Fibroblast of skin of right biceps (primary cell): ENCODE measurements at regions not wholly inside any gene's neighbourhood (a gene's known extent, or its start where the extent isn't known, plus 50 kb on each side); places are given as distances from the start of the nearest gene placed in this dataset.
"Not testable (repeated sequence)": the region's sequence is repeated elsewhere in the genome, so short reads cannot be mapped to it uniquely, and the experiment has no call there.

Source experiments
- DNase-seq: peaks from one replicate; pipeline ENCODE4 v3.0.0-alpha.2; 2013

- DNase-seq, result not testable (repeated sequence)
Measured at GRCh38 chr13:109934520-109934919, 148.1 kb upstream of the IRS2 start.

GRCh38 chr13:109933476-109933875 is 147.1 kb upstream of the IRS2 start:
- no peak for DNase-seq

- no peak for DNase-seq
Measured at GRCh38 chr13:109924376-109924775, 138.0 kb upstream of the IRS2 start.

GRCh38 chr13:109922518-109922917 is 136.1 kb upstream of the IRS2 start:
- DNase-seq, result peak; percentile 52

- DNase-seq, result peak; percentile 81
Measured at GRCh38 chr13:109919715-109920375, 133.5 kb upstream of the IRS2 start.

GRCh38 chr13:109918179-109918711 is 131.9 kb upstream of the IRS2 start:
- peak; percentile 88 for DNase-seq

GRCh38 chr13:109917422-109917821 is 131.0 kb upstream of the IRS2 start:
- no peak for DNase-seq

GRCh38 chr13:109913936-109914510 is 127.6 kb upstream of the IRS2 start:
- no peak for DNase-seq

- no peak for DNase-seq
Measured at GRCh38 chr13:109913186-109913585, 126.8 kb upstream of the IRS2 start.

GRCh38 chr13:109910194-109910593 is 123.8 kb upstream of the IRS2 start:
- DNase-seq, result no peak

- peak; percentile 32 for DNase-seq
Measured at GRCh38 chr13:109906976-109907375, 120.6 kb upstream of the IRS2 start.

GRCh38 chr13:109904218-109904617 is 117.8 kb upstream of the IRS2 start:
- peak; percentile 35 for DNase-seq

GRCh38 chr13:109900741-109901140 is 114.4 kb upstream of the IRS2 start:
- no peak for DNase-seq

GRCh38 chr13:109900320-109900719 is 113.9 kb upstream of the IRS2 start:
- no peak for DNase-seq

- no peak for DNase-seq
Measured at GRCh38 chr13:109899748-109900147, 113.4 kb upstream of the IRS2 start.

- no peak for DNase-seq
Measured at GRCh38 chr13:109899316-109899715, 112.9 kb upstream of the IRS2 start.

- peak; percentile 54 for DNase-seq
Measured at GRCh38 chr13:109897988-109898624, 111.7 kb upstream of the IRS2 start.

GRCh38 chr13:109892101-109892500 is 105.7 kb upstream of the IRS2 start:
- DNase-seq, result no peak

- DNase-seq, result no peak
Measured at GRCh38 chr13:109885235-109885634, 98.9 kb upstream of the IRS2 start.

GRCh38 chr13:109884462-109884861 is 98.1 kb upstream of the IRS2 start:
- DNase-seq, result no peak

- no peak for DNase-seq
Measured at GRCh38 chr13:109883181-109884180, 97.1 kb upstream of the IRS2 start.

- no peak for DNase-seq
Measured at GRCh38 chr13:109881961-109882558, 95.7 kb upstream of the IRS2 start.
